ENCODE measurements at regions not wholly inside any gene's neighbourhood (a gene's known extent, or its start where the extent isn't known, plus 50 kb on each side); places are given as distances from the start of the nearest gene placed in this dataset.

DNA sequence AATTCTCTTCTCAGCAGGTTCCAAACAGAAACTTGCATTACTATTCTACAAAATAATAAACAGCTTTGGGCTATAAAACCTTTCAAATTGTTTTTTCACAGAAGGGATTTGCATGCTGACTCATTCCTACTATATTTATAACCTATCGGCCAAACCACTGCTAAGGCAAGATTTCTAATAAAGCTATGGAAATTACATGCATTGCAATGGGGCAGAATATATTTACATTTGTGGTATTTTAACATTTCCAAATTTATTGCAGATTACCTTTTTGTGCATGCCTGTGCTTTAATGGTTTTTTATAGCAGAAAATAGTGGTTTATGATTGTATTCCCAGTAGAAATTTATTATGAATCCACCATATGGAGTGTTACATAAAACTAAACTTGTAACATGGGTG lies 69.0 kb upstream of the NPVF start:
- H3K9me3 ChIP-seq (ENCODE audit: control insufficient read depth in 2 of 2, insufficient read depth in 1 of 2, low read depth in 1 of 2, low read length in 1 of 2): no peaks in the 10 kb centered on the region
- H3K36me3 ChIP-seq (ENCODE audit: control insufficient read depth in 2 of 2, insufficient read depth in 2 of 2, low read length in 1 of 2): no peaks in the 10 kb centered on the region
- H3K4me3 ChIP-seq (ENCODE audit: low read depth in 1 of 2, low read length in 2 of 2): no peak overlapping the region
- WGBS, 2 donors: 56 to 65% methylated on average over 1 of the region's 1 CpG
- no peak overlapping the region for H3K27ac ChIP-seq (ENCODE audit: low read depth in 2 of 2, low read length in 1 of 2)
- no peaks in the 10 kb centered on the region for H3K4me1 ChIP-seq (ENCODE audit: control insufficient read depth in 2 of 2, insufficient read depth in 2 of 2, low read length in 1 of 2)
- H3K27me3 ChIP-seq (ENCODE audit: control insufficient read depth in 1 of 2, insufficient read depth in 2 of 2, low read length in 2 of 2): no peaks in the 10 kb centered on the region

DNA sequence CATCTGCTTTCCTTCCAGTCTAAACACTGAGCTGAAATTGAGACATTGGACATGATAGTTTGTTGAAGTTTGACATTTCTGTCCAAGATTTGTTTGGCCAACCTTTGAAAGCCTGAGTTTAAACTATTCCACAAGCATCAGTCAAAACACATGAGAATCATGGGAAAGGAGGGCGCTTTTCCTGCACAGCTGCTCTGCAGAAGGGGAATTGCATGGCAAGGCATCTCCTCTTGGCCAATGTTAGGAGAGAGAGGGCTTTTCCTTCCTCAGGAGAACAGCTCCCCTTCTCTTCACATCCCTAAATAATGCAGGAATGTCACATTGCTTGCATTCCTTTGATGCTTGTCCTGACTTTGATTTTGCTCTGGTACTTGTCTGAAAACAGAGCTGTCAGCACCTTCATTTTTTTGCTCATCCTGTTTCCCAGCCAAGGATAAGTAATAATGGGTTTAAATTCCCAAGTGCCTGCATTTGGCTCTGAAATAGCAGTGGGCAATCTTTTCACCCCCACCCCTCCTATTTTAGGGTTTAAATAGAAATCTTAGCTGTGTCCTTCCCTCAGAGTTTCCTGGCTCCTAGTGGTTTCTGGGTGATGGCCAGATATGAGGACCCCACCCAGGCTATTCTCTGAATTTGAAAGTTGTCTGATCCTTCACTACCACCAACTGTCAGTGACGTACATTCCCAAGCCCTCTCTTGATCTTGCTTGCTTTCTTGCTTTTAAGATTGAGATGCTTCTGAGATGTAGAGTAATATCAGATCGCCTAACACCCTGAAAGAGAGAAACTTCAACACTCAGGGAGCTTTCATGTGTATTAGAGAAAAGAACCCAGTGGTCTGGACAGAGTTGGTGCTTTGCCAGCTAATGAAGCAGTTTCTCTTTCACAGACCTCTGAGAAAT lies 75.2 kb upstream of the NPVF start:
- no peaks in the 10 kb centered on the region for H3K27me3 ChIP-seq (ENCODE audit: control insufficient read depth in 1 of 2, insufficient read depth in 2 of 2, low read length in 2 of 2)
- WGBS, 2 donors: 63 to 69% methylated on average over 3 of the region's 3 CpGs
- no peaks in the 10 kb centered on the region for H3K4me1 ChIP-seq (ENCODE audit: control insufficient read depth in 2 of 2, insufficient read depth in 2 of 2, low read length in 1 of 2)
- H3K27ac ChIP-seq (ENCODE audit: low read depth in 2 of 2, low read length in 1 of 2): no peak overlapping the region
- H3K4me3 ChIP-seq (ENCODE audit: low read depth in 1 of 2, low read length in 2 of 2): no peak overlapping the region
- H3K9me3 ChIP-seq (ENCODE audit: control insufficient read depth in 2 of 2, insufficient read depth in 1 of 2, low read depth in 1 of 2, low read length in 1 of 2): no peaks in the 10 kb centered on the region
- H3K36me3 ChIP-seq (ENCODE audit: control insufficient read depth in 2 of 2, insufficient read depth in 2 of 2, low read length in 1 of 2): no peaks in the 10 kb centered on the region

DNA sequence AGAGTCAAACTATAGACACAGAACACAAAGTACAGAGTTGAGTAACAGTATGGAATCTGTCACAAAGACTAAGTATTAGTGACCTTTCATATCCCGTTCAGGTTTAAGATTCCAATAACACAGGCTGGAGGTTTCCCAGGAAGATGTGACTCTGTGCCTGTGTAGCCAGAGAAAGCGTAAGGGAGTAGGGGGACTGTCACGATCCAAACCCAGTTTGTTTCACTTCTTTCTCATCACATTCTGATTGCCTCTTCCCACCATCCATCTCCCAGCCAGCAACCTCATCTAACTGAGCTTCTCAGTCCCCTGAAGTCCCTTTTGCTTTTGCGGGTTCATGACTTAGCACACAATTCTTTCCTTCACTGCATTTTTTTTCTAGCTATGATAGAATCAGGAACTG lies 76.4 kb upstream of the NPVF start:
- Histone ChIP-seq H3K27me3 (ENCODE audit: control insufficient read depth in 1 of 2, insufficient read depth in 2 of 2, low read length in 2 of 2) (no peaks in the 10 kb centered on the region), H3K27ac (ENCODE audit: low read depth in 2 of 2, low read length in 1 of 2) (no peak overlapping the region), H3K4me1 (ENCODE audit: control insufficient read depth in 2 of 2, insufficient read depth in 2 of 2, low read length in 1 of 2) (no peaks in the 10 kb centered on the region), H3K9me3 (ENCODE audit: control insufficient read depth in 2 of 2, insufficient read depth in 1 of 2, low read depth in 1 of 2, low read length in 1 of 2) (no peaks in the 10 kb centered on the region), H3K4me3 (ENCODE audit: low read depth in 1 of 2, low read length in 2 of 2) (no peak overlapping the region), H3K36me3 (ENCODE audit: control insufficient read depth in 2 of 2, insufficient read depth in 2 of 2, low read length in 1 of 2) (no peaks in the 10 kb centered on the region)
- 71 to 83% methylated on average over 4 of the region's 4 CpGs for WGBS, 2 donors

- Histone ChIP-seq H3K27me3 (ENCODE audit: control insufficient read depth in 1 of 2, insufficient read depth in 2 of 2, low read length in 2 of 2) (no peaks in the 10 kb centered on the region), H3K4me3 (ENCODE audit: low read depth in 1 of 2, low read length in 2 of 2) (no peak overlapping the region), H3K27ac (ENCODE audit: low read depth in 2 of 2, low read length in 1 of 2) (no peak overlapping the region), H3K9me3 (ENCODE audit: control insufficient read depth in 2 of 2, insufficient read depth in 1 of 2, low read depth in 1 of 2, low read length in 1 of 2) (no peaks in the 10 kb centered on the region), H3K36me3 (ENCODE audit: control insufficient read depth in 2 of 2, insufficient read depth in 2 of 2, low read length in 1 of 2) (no peaks in the 10 kb centered on the region), H3K4me1 (ENCODE audit: control insufficient read depth in 2 of 2, insufficient read depth in 2 of 2, low read length in 1 of 2) (no peaks in the 10 kb centered on the region)
- WGBS, 2 donors: 96 to 99% methylated on average over 1 of the region's 1 CpG
Observed at GRCh38 chr7:25305831-25306230, 77.5 kb upstream of the NPVF start.

DNA sequence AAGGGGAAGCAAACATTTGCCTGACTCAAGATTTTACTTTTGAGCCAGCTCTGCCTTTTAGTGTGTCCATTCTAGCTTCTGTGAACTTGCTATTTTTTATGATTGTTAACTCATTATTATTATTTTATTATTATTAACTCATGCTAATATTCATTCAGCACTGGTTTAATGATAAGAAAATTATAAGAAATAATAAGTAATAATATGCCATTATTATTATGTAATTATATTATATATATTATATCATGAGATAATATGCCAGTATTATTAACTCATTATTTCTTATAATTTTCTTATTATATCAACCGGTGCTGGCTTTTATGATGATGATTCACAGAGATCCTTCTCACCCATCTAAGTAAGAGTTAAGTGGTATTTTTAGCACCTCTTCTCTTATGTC lies 79.3 kb upstream of the NPVF start:
- no peak overlapping the region for H3K27ac ChIP-seq (ENCODE audit: low read depth in 2 of 2, low read length in 1 of 2)
- WGBS, 2 donors: 95 to 98% methylated on average over 1 of the region's 1 CpG
- H3K36me3 ChIP-seq (ENCODE audit: control insufficient read depth in 2 of 2, insufficient read depth in 2 of 2, low read length in 1 of 2): no peaks in the 10 kb centered on the region
- no peaks in the 10 kb centered on the region for H3K4me1 ChIP-seq (ENCODE audit: control insufficient read depth in 2 of 2, insufficient read depth in 2 of 2, low read length in 1 of 2)
- H3K4me3 ChIP-seq (ENCODE audit: low read depth in 1 of 2, low read length in 2 of 2): no peak overlapping the region
- no peaks in the 10 kb centered on the region for H3K27me3 ChIP-seq (ENCODE audit: control insufficient read depth in 1 of 2, insufficient read depth in 2 of 2, low read length in 2 of 2)
- H3K9me3 ChIP-seq (ENCODE audit: control insufficient read depth in 2 of 2, insufficient read depth in 1 of 2, low read depth in 1 of 2, low read length in 1 of 2): no peaks in the 10 kb centered on the region

DNA sequence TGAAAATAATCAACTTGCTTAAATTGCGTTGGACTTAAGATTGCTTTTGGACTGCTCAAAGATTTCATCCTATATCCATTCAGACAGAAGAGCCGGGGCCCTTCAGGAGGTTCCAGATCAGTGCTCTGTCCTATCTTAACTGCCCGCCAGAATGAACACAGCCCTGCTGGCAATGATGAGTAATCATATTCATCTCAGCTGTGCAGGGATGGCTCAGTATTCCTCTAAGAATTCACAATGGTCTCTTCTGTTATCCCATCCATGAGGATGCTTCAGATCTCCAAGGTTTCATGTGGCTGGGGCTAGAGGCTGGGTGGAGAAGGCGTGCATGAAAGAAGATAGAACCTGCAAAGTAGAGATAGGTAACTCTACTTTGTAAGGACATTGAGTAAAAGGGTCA lies 80.0 kb upstream of the NPVF start:
- H3K4me1 ChIP-seq (ENCODE audit: control insufficient read depth in 2 of 2, insufficient read depth in 2 of 2, low read length in 1 of 2): no peaks in the 10 kb centered on the region
- H3K36me3 ChIP-seq (ENCODE audit: control insufficient read depth in 2 of 2, insufficient read depth in 2 of 2, low read length in 1 of 2): no peaks in the 10 kb centered on the region
- WGBS, 2 donors: 89 to 90% methylated on average over 4 of the region's 4 CpGs
- no peaks in the 10 kb centered on the region for H3K27me3 ChIP-seq (ENCODE audit: control insufficient read depth in 1 of 2, insufficient read depth in 2 of 2, low read length in 2 of 2)
- H3K9me3 ChIP-seq (ENCODE audit: control insufficient read depth in 2 of 2, insufficient read depth in 1 of 2, low read depth in 1 of 2, low read length in 1 of 2): no peaks in the 10 kb centered on the region
- H3K27ac ChIP-seq (ENCODE audit: low read depth in 2 of 2, low read length in 1 of 2): no peak overlapping the region
- H3K4me3 ChIP-seq (ENCODE audit: low read depth in 1 of 2, low read length in 2 of 2): no peak overlapping the region

DNA sequence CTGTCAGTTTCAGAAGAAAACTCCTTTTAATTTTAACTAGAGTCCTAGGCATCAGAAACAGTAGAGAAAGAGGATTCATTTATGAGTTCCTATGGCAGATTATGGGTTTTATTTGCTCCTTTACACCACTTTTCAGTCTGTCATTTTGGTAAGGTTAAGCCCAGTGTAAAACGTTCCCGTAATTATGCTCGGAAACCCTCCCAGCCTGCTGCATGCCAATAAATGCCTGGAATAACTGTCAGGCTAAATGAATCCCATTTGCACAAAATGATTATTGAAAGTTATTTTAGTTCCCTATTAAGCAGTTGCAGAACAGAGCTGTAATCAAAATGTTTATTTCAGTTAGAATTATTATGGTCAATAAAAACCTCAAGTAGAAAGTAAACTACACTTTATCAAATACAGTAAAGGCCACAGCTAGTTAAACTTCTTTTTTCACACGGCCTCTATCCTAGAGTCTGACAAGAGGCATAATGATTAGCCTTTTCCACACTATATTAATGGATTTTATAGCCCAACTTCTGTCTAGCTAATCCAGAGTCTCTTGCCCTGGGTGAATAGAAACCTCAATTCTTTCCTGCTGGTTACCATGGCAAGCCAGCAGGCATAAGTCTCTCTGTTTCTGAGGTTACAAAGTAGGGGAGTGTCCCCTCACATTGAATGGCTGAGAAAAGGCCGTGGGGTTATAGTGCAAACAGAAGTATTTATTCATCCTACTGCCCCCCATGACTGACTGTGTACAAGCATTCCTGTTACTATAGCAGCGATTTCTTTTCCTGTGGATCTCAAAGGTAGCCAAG lies 80.8 kb upstream of the NPVF start:
- no peaks in the 10 kb centered on the region for H3K36me3 ChIP-seq (ENCODE audit: control insufficient read depth in 2 of 2, insufficient read depth in 2 of 2, low read length in 1 of 2)
- no peaks in the 10 kb centered on the region for H3K4me1 ChIP-seq (ENCODE audit: control insufficient read depth in 2 of 2, insufficient read depth in 2 of 2, low read length in 1 of 2)
- no peak overlapping the region for H3K4me3 ChIP-seq (ENCODE audit: low read depth in 1 of 2, low read length in 2 of 2)
- H3K27ac ChIP-seq (ENCODE audit: low read depth in 2 of 2, low read length in 1 of 2): no peak overlapping the region
- WGBS, 2 donors: 56 to 71% methylated on average over 6 of the region's 6 CpGs
- no peaks in the 10 kb centered on the region for H3K9me3 ChIP-seq (ENCODE audit: control insufficient read depth in 2 of 2, insufficient read depth in 1 of 2, low read depth in 1 of 2, low read length in 1 of 2)
- H3K27me3 ChIP-seq (ENCODE audit: control insufficient read depth in 1 of 2, insufficient read depth in 2 of 2, low read length in 2 of 2): no peaks in the 10 kb centered on the region

- Histone ChIP-seq H3K4me1 (ENCODE audit: control insufficient read depth in 2 of 2, insufficient read depth in 2 of 2, low read length in 1 of 2) (no peaks in the 10 kb centered on the region), H3K36me3 (ENCODE audit: control insufficient read depth in 2 of 2, insufficient read depth in 2 of 2, low read length in 1 of 2) (no peaks in the 10 kb centered on the region), H3K27me3 (ENCODE audit: control insufficient read depth in 1 of 2, insufficient read depth in 2 of 2, low read length in 2 of 2) (no peaks in the 10 kb centered on the region)
Observed at GRCh38 chr7:25310896-25311295, 82.6 kb upstream of the NPVF start.

DNA sequence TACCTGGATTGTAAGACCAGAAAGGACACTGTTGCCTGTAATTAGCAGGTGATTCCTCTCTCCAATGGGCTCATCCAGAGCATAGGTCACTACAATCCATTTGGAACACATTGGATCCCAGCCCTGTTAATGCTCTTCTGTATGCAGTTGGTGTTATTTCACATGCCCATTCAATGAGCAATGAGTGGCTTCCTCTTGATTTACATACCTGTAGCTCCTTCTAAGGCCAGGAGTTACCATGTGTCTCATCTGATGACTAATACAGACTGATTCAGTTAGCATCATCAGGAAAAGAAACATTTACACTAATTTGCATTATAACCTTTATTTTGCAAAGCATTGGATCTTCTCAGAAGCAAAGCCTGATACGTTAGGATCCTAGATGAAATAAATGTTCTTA lies 83.1 kb upstream of the NPVF start:
- Histone ChIP-seq H3K27ac (ENCODE audit: low read depth in 2 of 2, low read length in 1 of 2) (no peak overlapping the region), H3K4me3 (ENCODE audit: low read depth in 1 of 2, low read length in 2 of 2) (no peak overlapping the region), H3K27me3 (ENCODE audit: control insufficient read depth in 1 of 2, insufficient read depth in 2 of 2, low read length in 2 of 2) (no peaks in the 10 kb centered on the region), H3K36me3 (ENCODE audit: control insufficient read depth in 2 of 2, insufficient read depth in 2 of 2, low read length in 1 of 2) (no peaks in the 10 kb centered on the region), H3K9me3 (ENCODE audit: control insufficient read depth in 2 of 2, insufficient read depth in 1 of 2, low read depth in 1 of 2, low read length in 1 of 2) (no peaks in the 10 kb centered on the region), H3K4me1 (ENCODE audit: control insufficient read depth in 2 of 2, insufficient read depth in 2 of 2, low read length in 1 of 2) (no peaks in the 10 kb centered on the region)
- WGBS, 2 donors: 83 to 90% methylated on average over 1 of the region's 1 CpG

More at GRCh38 chr7:25310896-25311295, 82.6 kb upstream of the NPVF start:
- H3K4me3 ChIP-seq (ENCODE audit: low read depth in 1 of 2, low read length in 2 of 2): no peak overlapping the region
- no peak overlapping the region for H3K27ac ChIP-seq (ENCODE audit: low read depth in 2 of 2, low read length in 1 of 2)
- H3K9me3 ChIP-seq (ENCODE audit: control insufficient read depth in 2 of 2, insufficient read depth in 1 of 2, low read depth in 1 of 2, low read length in 1 of 2): no peaks in the 10 kb centered on the region

Data from esophagus (tissue), 2 donors.